Kidney (tissue), 13 donors: ENCODE measurements at regions not wholly inside any gene's neighbourhood (a gene's known extent, or its start where the extent isn't known, plus 50 kb on each side); places are given as distances from the start of the nearest gene placed in this dataset.

Experiments used
- DNase-seq, 5 donors: peaks; one replicate each; pipeline ENCODE4 v3.0.0-alpha.2; 2013 to 2020
- FAIRE-seq: peaks from 2 replicates; lab custom pipeline; 2012; peaks lifted over from hg19 to GRCh38; lab: Jason Lieb, UNC
- H3K27ac ChIP-seq, 2 donors: one replicate each; pipeline ENCODE4 v1.7.0; 2013; ENCODE audit warnings: low read depth in 2 of 2, low read length in 2 of 2, inconsistent platforms in 1 of 2
- H3K27me3 ChIP-seq: one replicate; pipeline ENCODE4 v1.7.1; 2013; ENCODE audit warnings: low read length, inconsistent platforms; ENCODE audit not compliant: control insufficient read depth, insufficient read depth
- H3K36me3 ChIP-seq, 3 donors: one replicate each; pipeline versions ENCODE4 v1.7.0 to v1.7.1; 2013; ENCODE audit warnings: low read length in 3 of 3, control low read depth in 1 of 3, inconsistent platforms in 1 of 3; ENCODE audit not compliant: insufficient read depth in 3 of 3, control insufficient read depth in 2 of 3
- H3K4me1 ChIP-seq, 3 donors: one replicate each; pipeline versions ENCODE4 v1.7.0 to v1.7.1; 2013; ENCODE audit warnings: low read length in 3 of 3, inconsistent platforms in 1 of 3, low read depth in 1 of 3; ENCODE audit not compliant: control insufficient read depth in 2 of 3, insufficient read depth in 2 of 3
- H3K4me3 ChIP-seq, 3 donors: one replicate each; pipeline versions ENCODE4 v1.7.0 to v1.8.1; 2013; ENCODE audit warnings: low read length in 3 of 3, control low read depth in 1 of 3, inconsistent platforms in 1 of 3
- H3K9ac ChIP-seq, 3 donors: one replicate each; pipeline versions ENCODE4 v1.7.0 to v1.7.1; 2013; ENCODE audit warnings: low read length in 3 of 3, control low read depth in 1 of 3, inconsistent platforms in 1 of 3
- H3K9me3 ChIP-seq, 3 donors: one replicate each; pipeline versions ENCODE4 v1.7.0 to v1.7.1; 2013; ENCODE audit warnings: low read length in 3 of 3, control low read depth in 1 of 3, inconsistent platforms in 1 of 3; ENCODE audit not compliant: control insufficient read depth in 2 of 3, insufficient read depth in 1 of 3
- intact Hi-C: fragments of 100-400 bp; cut with DNase I; formaldehyde crosslinking; loops from one replicate; pipeline ENCODE4 v1.11.1; 2022
- TF ChIP-seq, protein P1 (sequence below): IDR thresholded peaks from 3 replicates; pipeline ENCODE4 v1.5.1; 2012; ENCODE audit warnings: mild to moderate bottlenecking, moderate library complexity, borderline replicate concordance; ENCODE audit not compliant: insufficient read depth; ENCODE audit errors: extremely low read depth
- donor health status: control.
- donor health status: control.
- donor health status: control.
- donor health status: control.
- donor health status: control.
- donor health status: DM: yes; HTN: yes; CAD: no.
- donor health status: Normal renal cell carcinoma (clear cell type).

DNA sequence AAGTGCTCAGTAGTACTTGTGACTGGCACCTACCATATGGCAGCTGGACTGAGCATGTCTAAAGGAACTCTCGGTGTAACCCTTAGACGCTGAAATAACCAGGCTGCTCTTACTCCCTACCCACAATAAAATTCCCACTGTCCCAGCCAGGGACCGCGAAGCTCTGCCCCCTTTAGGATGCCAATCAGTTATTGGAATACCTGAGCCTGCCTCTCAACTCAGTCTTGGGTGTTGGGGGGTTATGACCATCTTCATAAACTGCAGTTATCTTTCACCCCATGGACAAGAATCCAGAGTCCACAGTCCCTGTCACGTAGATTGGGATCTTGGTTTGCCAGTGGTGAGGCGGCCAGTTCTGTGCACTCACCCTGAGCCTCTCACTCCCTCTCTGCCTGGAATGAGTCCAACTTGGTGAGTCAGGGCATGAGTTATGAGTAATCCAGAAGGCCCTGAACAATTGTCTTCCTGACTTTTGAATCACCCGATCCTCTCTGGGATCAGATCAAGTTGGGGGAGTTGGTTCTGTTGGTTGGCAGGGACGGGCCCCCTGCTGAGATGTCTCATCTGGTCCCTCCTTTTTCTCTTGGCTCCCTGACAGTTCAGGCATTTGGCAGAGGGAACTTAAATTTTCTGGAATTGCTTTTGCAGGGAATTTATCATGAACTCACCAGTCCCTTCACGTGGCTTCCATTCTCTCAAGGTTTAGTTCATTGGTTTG lies 120.1 kb upstream of the UBE2E1 start:
- no peaks in the 10 kb centered on the region for H3K27me3 ChIP-seq
- no peak overlapping the region for H3K4me3 ChIP-seq
- DNase-seq, result peak in 4 of 5 donors; percentile 31 to 80 (median 63)
- FAIRE-seq, result no peak
- no peaks in the 10 kb centered on the region for H3K4me1 ChIP-seq
- H3K9ac ChIP-seq, result no peak overlapping the region
- intact Hi-C loops, result no loop called here
- TF ChIP-seq, protein P1, sequence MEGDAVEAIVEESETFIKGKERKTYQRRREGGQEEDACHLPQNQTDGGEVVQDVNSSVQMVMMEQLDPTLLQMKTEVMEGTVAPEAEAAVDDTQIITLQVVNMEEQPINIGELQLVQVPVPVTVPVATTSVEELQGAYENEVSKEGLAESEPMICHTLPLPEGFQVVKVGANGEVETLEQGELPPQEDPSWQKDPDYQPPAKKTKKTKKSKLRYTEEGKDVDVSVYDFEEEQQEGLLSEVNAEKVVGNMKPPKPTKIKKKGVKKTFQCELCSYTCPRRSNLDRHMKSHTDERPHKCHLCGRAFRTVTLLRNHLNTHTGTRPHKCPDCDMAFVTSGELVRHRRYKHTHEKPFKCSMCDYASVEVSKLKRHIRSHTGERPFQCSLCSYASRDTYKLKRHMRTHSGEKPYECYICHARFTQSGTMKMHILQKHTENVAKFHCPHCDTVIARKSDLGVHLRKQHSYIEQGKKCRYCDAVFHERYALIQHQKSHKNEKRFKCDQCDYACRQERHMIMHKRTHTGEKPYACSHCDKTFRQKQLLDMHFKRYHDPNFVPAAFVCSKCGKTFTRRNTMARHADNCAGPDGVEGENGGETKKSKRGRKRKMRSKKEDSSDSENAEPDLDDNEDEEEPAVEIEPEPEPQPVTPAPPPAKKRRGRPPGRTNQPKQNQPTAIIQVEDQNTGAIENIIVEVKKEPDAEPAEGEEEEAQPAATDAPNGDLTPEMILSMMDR, result no peak
- no peak overlapping the region for H3K27ac ChIP-seq
- H3K36me3 ChIP-seq, result no peaks in the 10 kb centered on the region
- H3K9me3 ChIP-seq, result peaks cover 0 to 10% (median 0%) of the 10 kb centered on the region in 3 donors

- Histone ChIP-seq H3K4me3 (no peak overlapping the region), H3K27ac (no peak overlapping the region), H3K9ac (no peak overlapping the region), H3K36me3 (no peaks in the 10 kb centered on the region), H3K27me3 (no peaks in the 10 kb centered on the region), H3K9me3 (peaks cover 0 to 10% (median 0%) of the 10 kb centered on the region in 3 donors), H3K4me1 (no peaks in the 10 kb centered on the region)
- TF ChIP-seq, protein P1, result no peak
- FAIRE-seq (no peak), DNase-seq (no peak)
- intact Hi-C loops, result no loop called here
Observed at GRCh38 chr3:23686519-23686918, 119.2 kb upstream of the UBE2E1 start.

DNA sequence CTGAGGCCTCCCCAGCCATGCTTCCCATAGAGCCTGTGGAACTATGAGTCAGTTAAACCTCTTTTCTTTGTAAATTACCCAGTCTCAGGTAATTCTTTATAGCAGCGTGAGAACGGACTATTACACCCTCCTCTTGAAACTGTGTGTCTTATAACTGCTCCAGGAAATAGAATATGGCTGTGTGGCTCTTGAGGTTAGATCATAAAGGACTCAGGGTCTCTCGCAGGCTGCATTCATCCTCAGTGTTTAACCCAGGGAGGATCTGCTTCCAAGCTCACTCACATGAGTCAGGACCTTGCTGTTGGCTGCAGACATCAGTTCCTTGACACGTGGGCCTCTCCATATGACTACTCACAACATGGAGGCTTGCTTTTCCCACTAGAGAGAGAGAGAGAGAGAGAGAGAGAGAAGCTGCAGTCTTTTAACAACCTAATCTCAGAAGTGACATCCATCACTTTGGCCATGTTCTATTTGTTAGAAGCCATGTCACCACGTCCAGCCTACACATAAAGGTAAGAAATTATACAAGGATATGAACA lies 114.3 kb upstream of the UBE2E1 start:
- DNase-seq (no peak), FAIRE-seq (no peak)
- Histone ChIP-seq H3K36me3 (no peaks in the 10 kb centered on the region), H3K9ac (no peak overlapping the region), H3K4me3 (no peak overlapping the region), H3K27ac (no peak overlapping the region), H3K27me3 (no peaks in the 10 kb centered on the region), H3K9me3 (peaks cover 0 to 10% (median 0%) of the 10 kb centered on the region in 3 donors), H3K4me1 (no peaks in the 10 kb centered on the region)
- TF ChIP-seq, protein P1, result no peak
- intact Hi-C loops, result no loop called here
